Renal cortical epithelial cell (primary cell): ENCODE measurements at regions not wholly inside any gene's neighbourhood (a gene's known extent, or its start where the extent isn't known, plus 50 kb on each side); places are given as distances from the start of the nearest gene placed in this dataset.
A peak's percentile ranks its signal among the peaks of the same experiment; 100 is the strongest.

Source experiments
- DNase-seq: peaks from one replicate; pipeline ENCODE4 v3.0.0-alpha.2; 2011; ENCODE audit warnings: low read depth

DNA sequence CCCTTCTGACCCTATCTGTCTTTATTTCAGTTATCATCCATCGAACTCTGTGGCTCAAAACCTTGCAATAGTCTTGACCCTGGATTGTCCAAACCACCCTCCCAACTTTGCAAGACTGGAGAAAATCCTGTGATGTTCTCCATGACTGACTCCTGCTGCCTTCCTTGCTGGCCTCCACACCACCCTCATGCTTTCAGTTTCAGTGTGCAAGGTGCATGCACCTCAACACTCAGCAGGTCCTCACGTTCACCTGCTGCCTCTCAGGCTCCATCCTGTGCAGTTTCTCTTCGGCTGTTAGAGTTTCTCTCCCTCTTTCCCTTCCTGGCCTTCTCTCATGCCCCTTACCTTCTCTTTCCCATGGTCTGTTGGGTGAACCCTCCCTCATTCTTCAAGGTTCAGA lies 59.4 kb upstream of the ASIC2 start:
- DNase-seq = no peak

- no peak for DNase-seq
Observed at GRCh38 chr17:33356266-33356665, 63.2 kb upstream of the ASIC2 start.

GRCh38 chr17:33363475-33363874 lies 70.4 kb upstream of the ASIC2 start:
- DNase-seq = no peak

DNA sequence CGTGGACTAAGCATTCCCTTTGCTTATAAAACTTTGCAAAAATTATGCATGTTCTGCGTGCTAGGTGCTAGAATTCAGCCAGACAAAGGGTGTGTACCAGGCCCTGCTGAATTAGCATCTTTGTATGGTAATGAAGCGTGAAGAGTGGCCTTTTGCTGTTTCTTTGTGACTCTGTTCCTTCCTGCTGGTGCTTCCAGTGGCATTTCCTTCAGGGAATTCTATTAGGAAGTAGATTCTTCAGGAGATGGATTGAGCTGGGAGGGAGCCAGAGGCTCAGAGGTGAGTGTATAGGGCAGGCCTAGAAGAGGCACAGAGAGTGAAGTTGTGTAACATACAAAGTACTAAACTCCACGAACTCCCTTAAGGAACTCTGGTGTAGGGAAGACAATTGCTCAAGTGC lies 73.9 kb upstream of the ASIC2 start:
- no peak for DNase-seq

DNA sequence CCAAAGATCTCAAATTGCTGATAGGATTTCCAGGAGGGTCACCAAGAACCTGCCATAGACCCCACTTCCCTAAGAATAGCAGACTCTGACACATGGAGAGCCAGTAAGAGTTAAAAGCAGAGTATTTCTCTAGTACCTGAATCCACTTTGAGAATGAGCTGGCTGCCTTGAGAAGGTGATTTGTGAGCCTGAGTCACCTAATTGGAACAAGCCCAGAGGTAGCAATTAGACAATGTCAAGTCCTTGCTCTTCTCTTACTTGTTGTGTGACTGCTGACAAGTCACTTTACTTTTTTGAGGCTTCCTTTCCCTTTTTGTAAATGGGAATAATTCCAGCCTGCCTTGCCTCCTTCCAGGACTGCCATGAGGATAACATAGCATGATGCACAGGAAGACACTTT lies 76.1 kb upstream of the ASIC2 start:
- DNase-seq = no peak

DNA sequence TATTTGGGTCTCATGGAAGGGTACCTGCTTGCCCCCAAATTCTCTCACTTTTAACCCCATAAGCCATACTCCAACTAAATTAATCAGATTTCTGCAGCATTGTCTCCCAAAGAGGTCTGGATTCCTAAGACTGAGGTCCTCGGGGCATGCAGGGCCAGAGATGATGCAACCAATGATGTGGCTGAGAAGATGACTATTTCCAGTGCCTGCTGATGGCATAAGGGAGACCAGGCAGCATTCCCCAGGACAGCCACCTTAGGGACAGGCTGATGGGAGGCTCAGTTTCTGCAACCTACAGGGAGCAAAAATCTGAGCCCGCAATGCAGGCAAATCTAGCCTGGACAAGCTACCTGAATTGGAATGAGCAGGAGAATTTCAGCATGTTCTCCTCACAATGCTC lies 76.8 kb upstream of the ASIC2 start:
- no peak for DNase-seq

- no peak for DNase-seq
Observed at GRCh38 chr17:33370401-33370800, 77.3 kb upstream of the ASIC2 start.

- no peak for DNase-seq
Observed at GRCh38 chr17:33371377-33371776, 78.3 kb upstream of the ASIC2 start.

DNA sequence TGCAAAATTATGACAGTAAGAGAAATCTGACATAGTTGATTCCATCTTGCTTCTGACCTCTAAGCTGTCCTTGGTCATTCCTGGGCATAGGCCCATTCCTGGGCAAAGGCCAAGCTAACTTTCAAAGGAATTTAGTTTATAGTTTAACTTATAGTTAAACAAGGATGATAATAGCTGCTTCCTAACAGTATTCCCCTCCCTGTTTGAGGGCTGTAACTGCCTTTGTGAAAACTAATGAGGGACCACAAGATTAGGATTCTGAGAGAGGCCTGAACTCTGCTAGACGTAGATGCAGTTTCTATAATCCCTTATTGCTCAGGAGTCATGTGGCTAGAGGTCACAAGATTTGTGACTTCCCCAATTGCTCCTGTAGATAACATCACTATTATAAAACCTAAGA lies 80.2 kb upstream of the ASIC2 start:
- no peak for DNase-seq

DNA sequence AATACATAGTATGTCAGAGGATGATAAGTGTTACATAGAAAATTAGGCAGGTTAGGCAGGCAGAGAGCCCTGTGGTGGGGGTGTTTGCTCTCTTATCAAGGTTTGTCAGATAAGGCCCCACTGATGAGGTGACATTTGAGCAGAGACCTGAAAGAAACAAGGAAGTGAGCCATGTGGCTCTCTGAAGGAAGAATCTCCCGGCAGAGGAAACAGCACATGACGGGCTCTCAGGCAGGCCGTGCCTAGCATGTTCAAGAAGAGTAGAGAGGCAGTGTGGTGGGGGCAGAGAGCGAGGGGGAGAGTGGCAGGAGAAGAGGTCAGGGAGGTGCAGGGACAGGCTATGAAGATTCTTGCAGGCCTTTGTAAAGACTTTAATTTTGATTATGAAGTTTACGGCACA lies 82.0 kb upstream of the ASIC2 start:
- DNase-seq = no peak

DNA sequence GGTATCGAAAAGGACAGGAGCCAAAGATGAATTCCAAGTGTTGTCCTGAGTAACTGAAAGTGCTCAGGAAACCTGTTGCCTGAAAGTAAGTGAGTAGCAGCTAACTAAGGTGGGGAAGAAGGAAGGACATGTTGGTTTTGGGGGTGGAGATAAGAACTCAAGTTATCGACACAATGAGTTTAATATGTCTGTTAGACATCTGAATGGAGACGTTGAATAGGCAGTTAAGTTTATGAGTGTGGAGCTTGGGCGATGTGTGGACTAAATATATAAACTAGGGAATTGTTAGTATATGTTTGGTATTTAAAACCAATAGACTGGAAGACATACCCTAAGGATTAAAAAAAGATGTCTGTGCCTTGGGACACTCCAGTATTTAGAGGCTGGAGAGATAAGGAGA lies 82.7 kb upstream of the ASIC2 start:
- DNase-seq = no peak

DNA sequence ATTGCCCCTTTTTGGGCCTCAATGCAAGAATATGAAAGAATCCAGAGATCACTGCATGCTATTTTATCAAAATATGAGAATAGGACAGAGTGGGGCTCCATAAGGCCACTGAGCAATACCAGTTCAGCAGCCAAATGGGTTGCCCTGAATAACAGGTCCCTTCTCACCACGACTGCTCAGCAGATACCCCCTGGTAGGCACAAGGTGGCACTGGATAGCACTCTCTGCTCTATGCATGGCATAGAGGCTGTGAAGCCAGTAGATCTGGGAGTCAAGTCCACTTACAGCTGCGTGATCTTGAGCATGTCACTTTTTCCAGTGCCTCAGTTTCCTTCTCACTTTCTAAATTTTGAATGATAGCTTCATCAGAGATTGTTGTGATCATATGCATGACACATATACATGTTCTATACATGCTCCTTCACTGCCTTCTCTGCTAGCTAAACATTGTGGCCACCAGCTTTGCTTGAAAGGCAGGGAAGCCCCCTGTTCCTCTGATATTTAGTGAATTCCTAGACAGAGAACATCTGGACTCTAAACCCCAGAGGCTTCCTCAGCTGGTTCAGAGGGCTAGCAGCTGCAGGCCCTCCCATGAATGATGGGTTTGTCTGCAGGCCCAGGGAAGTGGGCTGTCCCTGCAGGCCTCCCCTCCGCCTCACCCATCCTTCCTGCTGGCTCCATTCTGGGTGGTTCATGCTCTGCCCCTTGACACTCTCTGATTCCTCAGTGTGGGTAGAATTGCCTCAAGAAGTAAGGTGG lies 84.9 kb upstream of the ASIC2 start:
- DNase-seq = peak; percentile 23

DNA sequence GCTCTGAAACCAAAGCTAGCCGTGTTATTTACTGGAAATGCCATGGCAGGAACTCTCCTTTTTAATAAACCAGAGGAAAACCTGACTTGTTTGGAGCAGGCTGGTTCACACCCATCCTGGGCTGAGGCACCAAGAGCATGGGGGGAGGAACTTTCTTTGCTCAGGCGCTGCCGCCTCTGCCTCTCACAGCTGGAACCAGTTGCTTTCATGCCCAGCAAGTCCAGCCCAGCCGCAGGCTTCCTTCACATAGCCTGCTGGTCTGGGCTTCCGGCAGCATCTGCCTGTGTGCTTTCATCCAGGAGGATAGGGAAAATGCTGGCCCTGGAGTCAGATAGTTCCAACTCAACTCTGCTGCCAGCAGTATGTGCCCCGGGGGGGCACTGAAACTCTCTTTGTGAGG lies 88.1 kb upstream of the ASIC2 start:
- no peak for DNase-seq

DNA sequence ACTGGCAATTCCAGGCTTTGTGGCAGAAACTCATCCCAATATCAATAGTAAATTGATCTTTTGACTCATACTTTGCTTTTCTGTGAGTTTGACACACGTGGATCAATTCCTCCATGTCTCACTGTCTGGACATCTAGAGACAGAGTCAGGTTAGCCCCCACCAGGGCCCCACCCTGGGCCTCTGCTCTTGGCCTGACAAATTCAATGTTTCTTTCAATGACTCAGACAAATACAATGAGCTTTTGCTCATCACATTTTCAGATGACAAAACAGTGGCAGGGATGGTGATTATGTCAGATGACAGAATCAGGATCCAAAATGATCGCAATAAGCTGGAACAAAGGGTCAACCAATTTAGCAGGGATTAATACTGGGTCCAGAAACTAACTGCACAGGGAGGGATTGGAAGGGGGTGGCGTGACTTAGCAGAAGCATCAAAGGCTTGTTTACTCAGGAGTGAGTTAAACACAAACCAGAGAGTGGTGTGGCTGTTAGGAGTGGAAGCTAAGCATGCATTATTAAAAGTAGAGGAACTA lies 90.5 kb upstream of the ASIC2 start:
- DNase-seq = no peak

GRCh38 chr17:33385133-33385532 lies 92.0 kb upstream of the ASIC2 start:
- no peak for DNase-seq

- no peak for DNase-seq
Observed at GRCh38 chr17:33385713-33386112, 92.6 kb upstream of the ASIC2 start.

DNA sequence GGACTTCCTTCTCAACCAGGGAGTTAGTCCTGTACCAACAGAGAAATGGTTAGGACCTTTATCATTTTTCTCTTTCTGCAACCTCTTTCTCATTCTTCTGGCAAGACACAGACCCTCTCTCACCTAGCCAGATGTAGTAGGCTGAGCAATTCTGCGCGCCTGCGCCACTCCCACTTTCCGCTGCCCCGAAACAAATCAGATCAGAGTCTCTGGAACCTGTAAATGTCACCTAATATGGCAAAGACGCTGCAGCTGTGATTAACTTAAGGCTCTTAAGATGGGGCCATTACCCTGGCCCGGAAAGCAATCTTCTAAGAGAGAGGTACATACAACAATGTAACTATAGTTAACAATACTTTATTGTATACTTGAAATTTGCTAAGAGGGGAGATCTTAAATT lies 94.3 kb upstream of the ASIC2 start:
- no peak for DNase-seq

GRCh38 chr17:33389504-33390135 lies 96.5 kb upstream of the ASIC2 start:
- peak; percentile 21 for DNase-seq

- DNase-seq = no peak
Observed at GRCh38 chr17:33390479-33391176, 97.5 kb upstream of the ASIC2 start.

DNA sequence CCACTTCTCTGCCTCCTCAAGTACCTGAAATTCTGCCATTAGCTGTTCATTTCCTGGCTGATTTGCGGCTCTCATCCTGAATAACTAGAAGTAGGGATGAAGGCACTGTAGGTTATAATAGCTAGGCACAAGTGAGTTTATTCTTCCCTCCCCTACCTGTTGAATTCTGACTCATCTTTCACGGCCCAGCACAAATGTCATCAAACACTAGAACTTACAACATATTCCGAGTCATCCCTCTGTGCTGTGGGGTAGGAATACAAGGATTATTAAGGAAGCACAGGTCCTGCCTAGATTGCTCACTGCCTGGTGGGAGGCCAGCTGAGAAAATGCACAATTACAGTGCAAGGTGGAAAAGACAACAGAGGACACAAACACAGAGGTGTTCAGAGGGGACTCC lies 103.7 kb upstream of the ASIC2 start:
- DNase-seq = peak; percentile 22

DNA sequence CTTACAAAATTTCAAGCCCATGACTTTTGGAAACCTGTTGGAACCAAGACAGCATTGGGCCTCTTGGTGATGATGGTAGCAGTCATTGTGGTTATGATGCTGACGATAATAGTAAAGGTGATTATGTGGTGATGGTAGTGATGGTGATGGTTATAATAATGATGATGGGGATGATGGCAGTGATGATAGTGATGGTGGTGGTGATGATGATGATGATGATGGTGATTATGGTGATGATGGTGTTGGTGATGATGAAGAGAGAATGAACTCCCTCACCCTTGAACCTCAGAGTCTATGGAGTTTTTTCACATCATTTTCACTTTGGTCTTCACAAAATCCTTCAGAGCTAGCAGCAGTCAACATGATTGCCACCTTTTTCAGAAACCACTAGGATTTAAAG lies 105.3 kb upstream of the ASIC2 start:
- no peak for DNase-seq

DNA sequence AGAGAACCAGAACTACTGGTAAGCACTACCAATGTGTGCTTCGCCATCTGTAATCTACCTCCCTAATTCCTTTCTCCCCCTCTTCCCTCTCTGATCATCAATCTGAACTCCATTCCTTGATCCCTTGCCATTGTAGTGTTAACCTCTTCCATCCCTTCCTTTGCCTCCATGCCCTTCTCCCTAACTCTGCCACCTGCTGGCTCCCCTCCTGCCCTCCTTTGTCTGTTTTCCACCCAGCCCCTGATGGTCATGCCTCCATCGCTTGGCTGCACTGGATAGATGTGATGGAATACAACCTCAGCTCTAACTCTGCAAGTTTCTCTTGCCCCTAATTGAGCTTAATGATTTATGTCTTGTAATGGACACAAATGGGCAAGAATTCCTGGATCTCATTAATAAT lies 108.2 kb upstream of the ASIC2 start:
- no peak for DNase-seq

GRCh38 chr17:33403194-33403593 lies 110.1 kb upstream of the ASIC2 start:
- DNase-seq = no peak
